ENCODE measurements at regions not wholly inside any gene's neighbourhood (a gene's known extent, or its start where the extent isn't known, plus 50 kb on each side); places are given as distances from the start of the nearest gene placed in this dataset.

- Histone ChIP-seq H3K27ac (ENCODE audit: low read depth, low read length) (no peak overlapping the region), H3K27me3 (ENCODE audit: insufficient read depth, low read length, poor library complexity, severe bottlenecking) (no peaks in the 10 kb centered on the region), H3K4me3 (ENCODE audit: low read length) (no peak overlapping the region), H3K4me1 (ENCODE audit: insufficient read depth, low read length) (no peaks in the 10 kb centered on the region), H3K36me3 (ENCODE audit: insufficient read depth, low read length) (no peaks in the 10 kb centered on the region), H3K9me3 (ENCODE audit: low read length) (no peaks in the 10 kb centered on the region)
- DNase-seq = no peak
- no peaks in the 10 kb centered on the region for H3K27me3 Mint-ChIP-seq
- no peaks in the 10 kb centered on the region for H3K4me1 Mint-ChIP-seq
- peaks cover 2 to 11% (median 3%) of the 10 kb centered on the region in 5 donors for H3K9me3 Mint-ChIP-seq
- no peak overlapping the region for H3K4me3 Mint-ChIP-seq
- ChIA-PET POLR2A (no interaction called here), CTCF (no interaction called here)
- H3K36me3 Mint-ChIP-seq = no peaks in the 10 kb centered on the region
- H3K27ac Mint-ChIP-seq = no peak overlapping the region
Measured at GRCh38 chr3:191848818-191849217, 387.9 kb downstream of the PYDC2 start.

- Histone ChIP-seq H3K36me3 (ENCODE audit: insufficient read depth, low read length) (no peaks in the 10 kb centered on the region), H3K9me3 (ENCODE audit: low read length) (no peaks in the 10 kb centered on the region), H3K4me1 (ENCODE audit: insufficient read depth, low read length) (no peaks in the 10 kb centered on the region), H3K27me3 (ENCODE audit: insufficient read depth, low read length, poor library complexity, severe bottlenecking) (no peaks in the 10 kb centered on the region), H3K4me3 (ENCODE audit: low read length) (no peak overlapping the region), H3K27ac (ENCODE audit: low read depth, low read length) (no peak overlapping the region)
- Mint-ChIP-seq H3K36me3 (peaks cover 0 to 5% (median 0%) of the 10 kb centered on the region in 3 donors), H3K27ac (no peak overlapping the region), H3K4me3 (no peak overlapping the region), H3K9me3 (peaks cover 2 to 27% (median 19%) of the 10 kb centered on the region in 5 donors), H3K4me1 (no peaks in the 10 kb centered on the region), H3K27me3 (no peaks in the 10 kb centered on the region)
- ChIA-PET CTCF (no interaction called here), POLR2A (no interaction called here)
- no peak for DNase-seq
Measured at GRCh38 chr3:191859531-191859930, 398.6 kb downstream of the PYDC2 start.

GRCh38 chr3:191869738-191870415 lies 408.9 kb downstream of the PYDC2 start:
- H3K27ac ChIP-seq (ENCODE audit: low read depth, low read length) = no peak overlapping the region
- no peak overlapping the region for H3K4me3 ChIP-seq (ENCODE audit: low read length)
- no peaks in the 10 kb centered on the region for H3K4me1 Mint-ChIP-seq
- no peaks in the 10 kb centered on the region for H3K36me3 ChIP-seq (ENCODE audit: insufficient read depth, low read length)
- CTCF ChIA-PET = no interaction called here
- H3K27ac Mint-ChIP-seq = no peak overlapping the region
- no peak for DNase-seq
- H3K4me1 ChIP-seq (ENCODE audit: insufficient read depth, low read length) = no peaks in the 10 kb centered on the region
- H3K36me3 Mint-ChIP-seq = no peaks in the 10 kb centered on the region
- H3K4me3 Mint-ChIP-seq = no peak overlapping the region
- H3K27me3 Mint-ChIP-seq = no peaks in the 10 kb centered on the region
- H3K9me3 Mint-ChIP-seq = peaks cover 4 to 38% (median 6%) of the 10 kb centered on the region in 5 donors
- POLR2A ChIA-PET = no interaction called here
- H3K9me3 ChIP-seq (ENCODE audit: low read length) = no peaks in the 10 kb centered on the region
- no peaks in the 10 kb centered on the region for H3K27me3 ChIP-seq (ENCODE audit: insufficient read depth, low read length, poor library complexity, severe bottlenecking)

GRCh38 chr3:191873736-191874135 lies 412.8 kb downstream of the PYDC2 start:
- H3K36me3 Mint-ChIP-seq = no peaks in the 10 kb centered on the region
- POLR2A ChIA-PET = no interaction called here
- H3K4me1 Mint-ChIP-seq = no peaks in the 10 kb centered on the region
- H3K4me3 ChIP-seq (ENCODE audit: low read length) = no peak overlapping the region
- no peak overlapping the region for H3K4me3 Mint-ChIP-seq
- no peaks in the 10 kb centered on the region for H3K27me3 ChIP-seq (ENCODE audit: insufficient read depth, low read length, poor library complexity, severe bottlenecking)
- H3K9me3 ChIP-seq (ENCODE audit: low read length) = no peaks in the 10 kb centered on the region
- CTCF ChIA-PET = no interaction called here
- no peaks in the 10 kb centered on the region for H3K27me3 Mint-ChIP-seq
- no peak overlapping the region for H3K27ac ChIP-seq (ENCODE audit: low read depth, low read length)
- no peaks in the 10 kb centered on the region for H3K36me3 ChIP-seq (ENCODE audit: insufficient read depth, low read length)
- peaks cover 4 to 30% (median 6%) of the 10 kb centered on the region in 5 donors for H3K9me3 Mint-ChIP-seq
- no peaks in the 10 kb centered on the region for H3K4me1 ChIP-seq (ENCODE audit: insufficient read depth, low read length)
- DNase-seq = no peak
- H3K27ac Mint-ChIP-seq = no peak overlapping the region

GRCh38 chr3:191882289-191882688 lies 421.3 kb downstream of the PYDC2 start:
- ChIA-PET POLR2A (no interaction called here), CTCF (no interaction called here)
- DNase-seq = no peak
- Histone ChIP-seq H3K9me3 (ENCODE audit: low read length) (no peaks in the 10 kb centered on the region), H3K27me3 (ENCODE audit: insufficient read depth, low read length, poor library complexity, severe bottlenecking) (no peaks in the 10 kb centered on the region), H3K27ac (ENCODE audit: low read depth, low read length) (no peak overlapping the region), H3K4me1 (ENCODE audit: insufficient read depth, low read length) (no peaks in the 10 kb centered on the region), H3K36me3 (ENCODE audit: insufficient read depth, low read length) (no peaks in the 10 kb centered on the region), H3K4me3 (ENCODE audit: low read length) (no peak overlapping the region)
- Mint-ChIP-seq H3K36me3 (no peaks in the 10 kb centered on the region), H3K27ac (no peak overlapping the region), H3K4me3 (no peak overlapping the region), H3K27me3 (no peaks in the 10 kb centered on the region), H3K9me3 (peaks cover 2 to 31% (median 3%) of the 10 kb centered on the region in 5 donors), H3K4me1 (no peaks in the 10 kb centered on the region)

- Histone ChIP-seq H3K9me3 (ENCODE audit: low read length) (no peaks in the 10 kb centered on the region), H3K4me1 (ENCODE audit: insufficient read depth, low read length) (no peaks in the 10 kb centered on the region), H3K27me3 (ENCODE audit: insufficient read depth, low read length, poor library complexity, severe bottlenecking) (no peaks in the 10 kb centered on the region), H3K36me3 (ENCODE audit: insufficient read depth, low read length) (no peaks in the 10 kb centered on the region), H3K27ac (ENCODE audit: low read depth, low read length) (no peak overlapping the region), H3K4me3 (ENCODE audit: low read length) (no peak overlapping the region)
- peaks cover 0 to 31% (median 2%) of the 10 kb centered on the region in 5 donors for H3K9me3 Mint-ChIP-seq
- no peaks in the 10 kb centered on the region for H3K36me3 Mint-ChIP-seq
- POLR2A ChIA-PET = no interaction called here
- no peak for DNase-seq
- no peak overlapping the region for H3K27ac Mint-ChIP-seq
- CTCF ChIA-PET = no interaction called here
- no peak overlapping the region for H3K4me3 Mint-ChIP-seq
- no peaks in the 10 kb centered on the region for H3K4me1 Mint-ChIP-seq
- no peaks in the 10 kb centered on the region for H3K27me3 Mint-ChIP-seq
Measured at GRCh38 chr3:191884132-191884531, 423.2 kb downstream of the PYDC2 start.

- no peaks in the 10 kb centered on the region for H3K27me3 Mint-ChIP-seq
- Histone ChIP-seq H3K27ac (ENCODE audit: low read depth, low read length) (no peak overlapping the region), H3K36me3 (ENCODE audit: insufficient read depth, low read length) (no peaks in the 10 kb centered on the region), H3K4me3 (ENCODE audit: low read length) (no peak overlapping the region), H3K27me3 (ENCODE audit: insufficient read depth, low read length, poor library complexity, severe bottlenecking) (no peaks in the 10 kb centered on the region), H3K9me3 (ENCODE audit: low read length) (no peaks in the 10 kb centered on the region), H3K4me1 (ENCODE audit: insufficient read depth, low read length) (no peaks in the 10 kb centered on the region)
- ChIA-PET CTCF (interaction anchor here (0.6 kb wide), 1 partner anchor 1175 kb away, joined by 3 read pairs; no protein-coding TSS in a partner anchor), POLR2A (no interaction called here)
- peaks cover 0 to 10% (median 2%) of the 10 kb centered on the region in 5 donors for H3K9me3 Mint-ChIP-seq
- H3K4me1 Mint-ChIP-seq = no peaks in the 10 kb centered on the region
- no peak overlapping the region for H3K27ac Mint-ChIP-seq
- DNase-seq = no peak
- no peaks in the 10 kb centered on the region for H3K36me3 Mint-ChIP-seq
- no peak overlapping the region for H3K4me3 Mint-ChIP-seq
Measured at GRCh38 chr3:191889106-191889505, 428.1 kb downstream of the PYDC2 start.

GRCh38 chr3:191889756-191890155 lies 428.8 kb downstream of the PYDC2 start:
- Histone ChIP-seq H3K36me3 (ENCODE audit: insufficient read depth, low read length) (no peaks in the 10 kb centered on the region), H3K27ac (ENCODE audit: low read depth, low read length) (no peak overlapping the region), H3K4me1 (ENCODE audit: insufficient read depth, low read length) (no peaks in the 10 kb centered on the region), H3K4me3 (ENCODE audit: low read length) (no peak overlapping the region), H3K27me3 (ENCODE audit: insufficient read depth, low read length, poor library complexity, severe bottlenecking) (no peaks in the 10 kb centered on the region), H3K9me3 (ENCODE audit: low read length) (no peaks in the 10 kb centered on the region)
- POLR2A ChIA-PET = no interaction called here
- no peak for DNase-seq
- Mint-ChIP-seq H3K4me3 (no peak overlapping the region), H3K9me3 (peaks cover 0 to 10% (median 2%) of the 10 kb centered on the region in 5 donors), H3K27ac (no peak overlapping the region), H3K27me3 (no peaks in the 10 kb centered on the region), H3K36me3 (no peaks in the 10 kb centered on the region), H3K4me1 (no peaks in the 10 kb centered on the region)
- CTCF ChIA-PET = no interaction called here

All from CD8-positive, alpha-beta memory T cell (primary cell).